Renal cortical epithelial cell (primary cell): ENCODE measurements at regions not wholly inside any gene's neighbourhood (a gene's known extent, or its start where the extent isn't known, plus 50 kb on each side); places are given as distances from the start of the nearest gene placed in this dataset.

Experiments used
- DNase-seq: peaks from one replicate; pipeline ENCODE4 v3.0.0-alpha.2; 2011; ENCODE audit warnings: low read depth

- DNase-seq, result no peak
Measured at GRCh38 chr5:39606591-39606990, 181.8 kb upstream of the DAB2 start.

GRCh38 chr5:39605588-39606575 lies 181.1 kb upstream of the DAB2 start:
- peak; percentile 30 for DNase-seq

GRCh38 chr5:39605145-39605544 lies 180.4 kb upstream of the DAB2 start:
- DNase-seq, result no peak

- no peak for DNase-seq
Measured at GRCh38 chr5:39604491-39604890, 179.7 kb upstream of the DAB2 start.

GRCh38 chr5:39599721-39600431 lies 175.1 kb upstream of the DAB2 start:
- peak; percentile 43 for DNase-seq

GRCh38 chr5:39598661-39599248 lies 174.0 kb upstream of the DAB2 start:
- DNase-seq, result no peak

GRCh38 chr5:39588179-39588578 lies 163.4 kb upstream of the DAB2 start:
- DNase-seq, result no peak

GRCh38 chr5:39587675-39588074 lies 162.9 kb upstream of the DAB2 start:
- no peak for DNase-seq

- no peak for DNase-seq
Measured at GRCh38 chr5:39586185-39586584, 161.4 kb upstream of the DAB2 start.

- no peak for DNase-seq
Measured at GRCh38 chr5:39584927-39585326, 160.1 kb upstream of the DAB2 start.

GRCh38 chr5:39580702-39581453 lies 156.1 kb upstream of the DAB2 start:
- DNase-seq, result no peak

- DNase-seq, result no peak
Measured at GRCh38 chr5:39579750-39580149, 155.0 kb upstream of the DAB2 start.

GRCh38 chr5:39578887-39579497 lies 154.2 kb upstream of the DAB2 start:
- DNase-seq, result peak; percentile 34

GRCh38 chr5:39577529-39577928 lies 152.7 kb upstream of the DAB2 start:
- DNase-seq, result no peak

- DNase-seq, result peak; percentile 68
Measured at GRCh38 chr5:39570403-39571027, 145.7 kb upstream of the DAB2 start.

GRCh38 chr5:39569857-39570256 lies 145.1 kb upstream of the DAB2 start:
- peak; percentile 82 for DNase-seq

- no peak for DNase-seq
Measured at GRCh38 chr5:39566891-39567290, 142.1 kb upstream of the DAB2 start.

GRCh38 chr5:39566029-39566428 lies 141.2 kb upstream of the DAB2 start:
- no peak for DNase-seq

GRCh38 chr5:39561421-39561820 lies 136.6 kb upstream of the DAB2 start:
- no peak for DNase-seq

- no peak for DNase-seq
Measured at GRCh38 chr5:39560726-39561125, 135.9 kb upstream of the DAB2 start.

- no peak for DNase-seq
Measured at GRCh38 chr5:39559923-39560322, 135.1 kb upstream of the DAB2 start.
